ENCODE measurements at regions not wholly inside any gene's neighbourhood (a gene's known extent, or its start where the extent isn't known, plus 50 kb on each side); places are given as distances from the start of the nearest gene placed in this dataset.

GRCh38 chr17:79212149-79213087 is 137.8 kb downstream of the ENGASE start:
- no peak for DNase-seq

DNA sequence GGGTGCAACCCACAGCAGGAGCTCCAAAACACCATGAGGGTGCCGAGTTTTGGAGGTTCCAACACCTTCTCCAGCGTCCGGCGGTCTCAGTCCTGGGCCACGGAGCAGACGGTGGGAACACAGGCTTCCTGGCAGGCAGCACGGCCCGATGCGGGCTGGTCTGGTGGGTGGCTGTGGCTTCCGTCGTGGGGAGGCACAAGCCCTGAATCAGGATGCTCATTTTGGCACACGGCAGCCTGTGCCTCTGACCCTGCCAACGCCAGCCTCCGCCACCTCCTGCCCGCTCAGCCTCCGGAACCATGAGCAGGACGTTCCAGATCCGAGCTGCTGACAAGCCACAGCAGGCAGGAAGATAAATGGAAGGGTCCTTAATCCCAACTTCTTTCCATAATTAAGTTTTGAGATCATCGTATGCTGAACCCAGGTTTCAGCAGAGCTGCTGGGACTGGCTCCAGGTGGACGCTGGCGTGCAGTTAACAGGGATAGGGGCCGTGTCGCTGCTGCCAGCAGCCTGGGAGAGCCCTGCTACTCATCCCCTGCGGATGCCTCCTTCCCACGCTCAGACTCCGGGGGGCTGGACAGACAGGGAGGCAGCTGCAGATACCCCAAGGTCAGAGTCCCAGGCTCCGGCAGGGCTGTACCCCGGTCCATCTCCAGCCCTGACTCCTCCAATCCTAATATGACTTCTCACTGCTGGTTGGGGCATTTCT is 136.6 kb downstream of the ENGASE start:
- DNase-seq = no peak

DNA sequence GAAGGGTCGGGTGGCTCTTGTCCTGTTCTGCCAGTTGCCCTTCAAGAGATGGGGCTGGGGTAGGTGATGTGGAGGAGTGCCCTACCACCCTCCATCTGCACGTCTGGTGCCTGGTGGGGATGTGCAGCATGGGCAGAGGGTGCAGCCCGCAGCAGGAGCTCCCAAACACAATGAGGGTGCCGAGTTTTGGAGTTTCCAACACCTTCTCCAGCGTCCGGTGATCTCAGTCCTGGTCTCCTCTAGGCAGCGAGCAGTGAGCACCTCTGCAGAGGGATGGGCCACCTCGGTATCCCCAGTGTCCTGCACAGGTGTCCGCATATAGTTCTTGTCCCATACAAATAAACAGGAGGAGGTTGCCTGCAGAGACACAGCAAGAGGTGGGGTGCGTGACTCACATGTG is 136.0 kb downstream of the ENGASE start:
- DNase-seq = no peak

GRCh38 chr17:79207960-79208359 is 133.3 kb downstream of the ENGASE start:
- DNase-seq = no peak

DNA sequence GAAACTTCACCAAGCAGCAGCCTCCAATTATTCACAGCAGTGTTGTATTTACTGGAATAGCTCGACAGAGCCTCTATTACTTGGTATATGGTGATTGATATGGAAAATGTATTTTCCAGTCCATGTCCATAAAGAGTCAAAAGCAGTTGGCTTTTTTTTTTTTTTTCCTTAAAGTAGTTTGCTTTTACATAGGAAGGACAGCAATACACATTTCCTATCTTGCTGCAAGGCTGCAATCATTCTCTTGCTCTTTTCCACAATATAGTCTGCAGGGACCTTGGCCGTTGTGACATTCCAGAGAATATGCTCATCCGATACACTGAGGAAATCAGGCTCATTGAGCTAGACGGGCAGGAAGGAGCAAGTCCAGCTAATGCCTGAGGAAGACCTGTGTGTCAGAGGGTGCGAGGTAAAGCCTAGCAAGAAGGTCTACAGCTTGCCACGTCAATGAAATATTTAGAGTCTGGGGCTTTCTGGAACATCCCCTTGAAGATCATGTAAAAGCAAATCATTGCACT is 131.1 kb downstream of the ENGASE start:
- no peak for DNase-seq

GRCh38 chr17:79204261-79204660 is 129.6 kb downstream of the ENGASE start:
- no peak for DNase-seq

- DNase-seq = no peak
These were observed 129.0 kb downstream of the ENGASE start for GRCh38 chr17:79203657-79204056.

DNA sequence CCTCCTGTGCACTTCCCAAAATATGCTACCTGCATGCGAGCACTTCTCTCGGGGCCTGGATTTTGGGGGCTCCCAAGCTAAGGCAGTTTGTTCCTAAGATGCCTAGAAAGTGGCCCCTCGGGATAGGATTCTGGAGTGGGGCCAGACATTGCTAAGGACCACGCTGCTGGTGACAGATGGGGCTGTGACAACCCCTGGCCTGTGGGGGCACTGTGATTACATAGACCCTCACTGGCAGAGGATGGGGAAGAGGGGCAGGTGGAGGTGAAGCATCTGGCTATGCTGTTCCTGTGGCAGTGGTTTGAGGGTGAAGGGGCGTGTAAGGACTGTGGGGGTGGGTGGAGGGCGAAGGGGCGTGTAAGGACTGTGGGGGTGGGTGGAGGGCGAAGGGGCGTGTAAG is 128.4 kb downstream of the ENGASE start:
- no peak for DNase-seq

DNA sequence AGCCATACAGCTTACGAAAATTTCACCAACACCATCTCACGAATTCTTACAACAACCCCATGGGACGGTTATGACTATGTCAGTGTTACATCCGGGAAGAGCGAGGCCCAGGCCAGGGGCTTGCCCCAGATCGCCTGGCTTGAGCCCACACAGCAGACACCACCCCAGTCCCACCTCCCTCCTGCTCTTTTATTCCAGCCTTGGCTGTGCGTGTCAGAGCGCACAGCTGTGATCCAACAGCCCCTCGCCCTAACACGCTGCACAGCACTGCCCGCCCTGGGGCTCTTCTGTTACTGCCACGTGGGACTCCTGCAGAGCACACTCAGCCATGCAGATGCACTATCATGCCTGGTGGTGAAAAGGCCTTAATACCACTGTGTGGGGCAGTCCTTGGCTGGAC is 127.9 kb downstream of the ENGASE start:
- no peak for DNase-seq

DNA sequence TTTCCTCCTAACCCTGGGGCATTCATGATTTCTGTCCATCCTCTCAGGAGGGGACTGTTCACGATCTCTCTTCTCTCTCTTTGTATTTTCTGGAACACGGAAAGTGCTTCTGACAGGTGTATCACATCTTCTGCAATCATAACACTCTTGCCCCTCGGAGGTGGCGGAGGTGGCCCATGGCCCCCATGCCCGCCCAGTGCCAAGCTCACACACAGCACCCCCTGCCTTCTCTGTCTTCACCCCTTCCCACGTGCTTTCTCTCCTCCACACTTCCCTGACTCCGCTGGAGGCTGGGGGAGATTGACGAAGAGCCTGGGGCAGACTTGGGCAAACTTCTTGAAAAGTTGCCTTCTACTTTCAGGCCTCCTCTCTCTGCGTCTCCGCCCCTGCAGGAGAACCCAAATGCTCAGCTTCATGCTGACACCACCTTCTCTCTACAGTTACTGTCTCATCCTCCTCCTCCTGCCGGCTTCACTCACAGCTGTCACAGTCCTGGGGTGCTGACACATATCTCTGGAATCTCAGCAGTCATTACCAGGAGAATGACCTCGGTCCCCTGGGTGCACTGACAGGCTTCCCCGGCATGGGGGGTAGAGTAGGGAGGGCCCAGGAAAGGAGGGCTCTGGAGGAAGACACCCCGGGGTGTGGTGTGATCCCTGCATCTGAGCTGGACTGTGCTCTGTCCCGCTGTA is 127.1 kb downstream of the ENGASE start:
- DNase-seq = no peak

- no peak for DNase-seq
These were observed 126.5 kb downstream of the ENGASE start for GRCh38 chr17:79201119-79201518.

DNA sequence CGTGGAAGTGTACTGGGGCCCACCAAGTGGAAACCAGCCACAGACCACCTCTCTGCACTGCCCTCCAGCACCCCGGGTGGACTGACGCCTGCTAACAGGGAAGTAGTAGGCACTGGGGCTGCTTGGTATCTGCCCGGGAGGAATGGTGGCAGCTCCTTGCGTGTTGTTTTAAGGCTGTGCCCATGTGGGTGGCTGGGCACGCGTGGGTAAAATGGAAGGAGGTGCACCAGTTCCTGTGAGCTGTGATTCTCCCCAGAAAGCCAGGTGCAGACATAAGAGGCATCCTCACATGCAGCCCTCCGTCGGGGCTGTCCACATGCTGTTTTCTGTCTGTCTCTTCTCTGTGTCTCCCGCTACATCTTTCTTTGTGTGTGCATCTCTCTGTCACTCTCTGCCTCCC is 122.3 kb downstream of the ENGASE start:
- DNase-seq = no peak

- DNase-seq = peak in 2 of 58 donors; percentile 3 to 11
These were observed 118.1 kb downstream of the ENGASE start for GRCh38 chr17:79192503-79193351.

GRCh38 chr17:79191270-79191934 is 116.8 kb downstream of the ENGASE start:
- no peak for DNase-seq

DNA sequence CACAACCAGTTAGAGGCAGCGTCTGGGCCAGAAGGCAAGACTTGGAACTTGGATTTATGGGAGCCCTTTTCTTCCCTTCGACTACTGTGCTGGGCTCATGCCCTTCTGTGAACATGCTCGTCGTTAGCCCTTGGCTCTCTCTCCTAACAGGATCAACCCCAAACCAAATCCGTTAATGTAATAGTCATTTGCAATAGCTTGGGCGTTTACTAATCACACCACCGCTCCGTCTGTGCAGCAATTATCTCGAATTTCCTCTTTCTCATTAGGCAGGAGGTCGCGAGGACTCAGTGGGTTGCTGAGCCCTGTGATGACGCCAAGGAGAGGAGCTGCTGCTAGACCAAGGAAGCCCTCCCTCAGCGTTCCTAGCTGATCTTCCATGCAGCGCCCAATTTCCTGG is 114.7 kb downstream of the ENGASE start:
- no peak for DNase-seq

GRCh38 chr17:79188685-79189084 is 114.1 kb downstream of the ENGASE start:
- peak in 1 of 58 donors; percentile 7 for DNase-seq

GRCh38 chr17:79188048-79188447 is 113.4 kb downstream of the ENGASE start:
- peak in 10 of 58 donors; percentile 8 to 32 (median 12) for DNase-seq

- no peak for DNase-seq
These were observed 112.6 kb downstream of the ENGASE start for GRCh38 chr17:79187186-79187585.

DNA sequence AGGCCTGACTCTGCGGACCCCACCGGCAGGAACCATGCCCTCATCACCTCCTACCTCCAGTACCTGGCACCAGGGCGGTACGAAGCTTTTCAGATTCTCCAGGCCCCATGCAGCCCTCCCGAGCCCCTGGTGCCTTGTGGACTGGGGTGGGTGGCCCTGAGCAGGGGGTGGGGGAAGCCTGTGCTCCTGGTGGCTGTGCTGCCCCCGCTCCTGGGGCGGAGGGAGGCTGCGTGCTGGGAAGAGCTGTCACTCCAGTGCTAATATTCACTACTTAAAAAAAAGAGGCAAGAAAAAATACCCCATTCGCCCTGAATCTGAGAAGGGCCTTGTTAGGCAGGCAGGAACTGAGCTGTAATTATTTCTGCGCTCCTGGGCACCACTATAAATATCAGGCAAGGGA is 111.8 kb downstream of the ENGASE start:
- peak in 1 of 58 donors; percentile 16 for DNase-seq

GRCh38 chr17:79185671-79186070 is 111.0 kb downstream of the ENGASE start:
- no peak for DNase-seq
